PC-3 (cell line): ENCODE measurements at regions not wholly inside any gene's neighbourhood (a gene's known extent, or its start where the extent isn't known, plus 50 kb on each side); places are given as distances from the start of the nearest gene placed in this dataset.
A peak's percentile ranks its signal among the peaks of the same experiment; 100 is the strongest.
"Not testable (repeated sequence)": the region's sequence is repeated elsewhere in the genome, so short reads cannot be mapped to it uniquely, and the experiment has no call there.

Source experiments
- ATAC-seq: fragments of 200-7000 bp; cut with Tn5 transposase; 2 replicates; pipeline ENCODE4 v1.9.1; 2020; ENCODE audit warnings: mild to moderate bottlenecking, moderate library complexity
- BruUV-seq: library from RNA; stranded (reverse); fragments of 400-500 nt; replicated peaks from 2 replicates; lab custom pipeline; 2021; lab: Mats Ljungman, UMichigan
- CTCF ChIA-PET: fragments of 300-600 bp; sonication (Branson Sonifier 250); formaldehyde crosslinking; loops from one replicate; lab custom pipeline; 2022; ENCODE audit warnings: antibody characterized with exemption; lab: Charles Lee
- POLR2A ChIA-PET: fragments of 300-600 bp; sonication (Branson Sonifier 250); formaldehyde crosslinking; loops from one replicate; lab custom pipeline; 2022; ENCODE audit warnings: antibody characterized with exemption; ENCODE audit not compliant: unreplicated experiment; lab: Charles Lee
- DNase-seq: peaks from one replicate; pipeline ENCODE4 v3.0.0-alpha.2; 2015
- H2AFZ ChIP-seq: fragments of 300-600 bp; sonication (generic); 2 replicates; pipeline ENCODE4 v1.6.0; 2016; ENCODE audit warnings: antibody characterized with exemption, low read length
- H3F3A ChIP-seq: fragments of 300-600 bp; sonication (generic); one replicate; pipeline ENCODE4 v1.6.0; 2017; ENCODE audit warnings: antibody characterized with exemption, low read length, control low read depth, mild to moderate bottlenecking; ENCODE audit not compliant: unreplicated experiment
- H3K27ac ChIP-seq: fragments of 300-600 bp; sonication (generic); 2 replicates; pipeline ENCODE4 v1.5.1; 2016; ENCODE audit warnings: mild to moderate bottlenecking, low read length
- H3K27me3 ChIP-seq: fragments of 300-600 bp; sonication (generic); 2 replicates; pipeline ENCODE4 v1.6.1; 2016; ENCODE audit warnings: low read length, mixed read lengths
- H3K36me3 ChIP-seq: fragments of 300-600 bp; sonication (generic); 2 replicates; pipeline ENCODE4 v1.6.1; 2016; ENCODE audit warnings: low read depth, mixed run types, low read length, mixed read lengths
- H3K4me1 ChIP-seq: fragments of 300-600 bp; sonication (generic); 2 replicates; pipeline ENCODE4 v1.5.1; 2016; ENCODE audit warnings: low read length; ENCODE audit not compliant: insufficient read depth
- H3K4me2 ChIP-seq: fragments of 300-600 bp; sonication (generic); 2 replicates; pipeline ENCODE4 v1.6.0; 2016; ENCODE audit warnings: low read length
- H3K4me3 ChIP-seq: fragments of 300-600 bp; sonication (generic); 2 replicates; pipeline ENCODE4 v1.5.1; 2016; ENCODE audit warnings: mild to moderate bottlenecking, low read length, mixed read lengths
- H3K79me2 ChIP-seq: fragments of 300-600 bp; sonication (generic); 2 replicates; pipeline ENCODE4 v1.6.1; 2017; ENCODE audit warnings: low read length, mixed read lengths
- H3K9ac ChIP-seq: fragments of 300-600 bp; sonication (generic); 2 replicates; pipeline ENCODE4 v1.6.0; 2016; ENCODE audit warnings: mild to moderate bottlenecking, low read length
- H3K9me2 ChIP-seq: fragments of 300-600 bp; sonication (generic); replicated peaks from 2 replicates; pipeline ENCODE4 v1.6.1; 2016; ENCODE audit warnings: mixed run types, low read length, mixed read lengths
- H3K9me3 ChIP-seq: fragments of 300-600 bp; sonication (generic); 2 replicates; pipeline ENCODE4 v1.6.1; 2016; ENCODE audit warnings: low read length, mixed read lengths
- H4K20me1 ChIP-seq: fragments of 300-600 bp; sonication (generic); 2 replicates; pipeline ENCODE4 v1.6.1; 2016; ENCODE audit warnings: low read length, mixed read lengths
- intact Hi-C: fragments of 100-400 bp; cut with micrococcal nuclease; formaldehyde crosslinking; loops from 2 replicates; pipeline ENCODE4 v1.9.0; 2023
- TF ChIP-seq, protein P1 (sequence below): fragments of 300-600 bp; sonication (generic); conservative IDR thresholded peaks from 2 replicates; pipeline ENCODE4 v1.5.1; 2017; ENCODE audit warnings: antibody characterized with exemption, low read depth, mild to moderate bottlenecking, low read length

- H3K79me2 ChIP-seq, H3K9me3 ChIP-seq, H3K9ac ChIP-seq, H3K4me1 ChIP-seq, H3K27me3 ChIP-seq, H3K4me2 ChIP-seq, CTCF ChIA-PET, H3K27ac ChIP-seq, H2AFZ ChIP-seq, H4K20me1 ChIP-seq, H3K4me3 ChIP-seq, H3K36me3 ChIP-seq, ATAC-seq, POLR2A ChIA-PET, H3K9me2 ChIP-seq, H3F3A ChIP-seq, BruUV-seq: not testable (repeated sequence)
- peak; percentile 40 for DNase-seq
- intact Hi-C loops: loop anchor here (5.0 kb wide), 1 partner anchor 152 kb away; no protein-coding TSS in a partner anchor
- TF ChIP-seq, protein P1, sequence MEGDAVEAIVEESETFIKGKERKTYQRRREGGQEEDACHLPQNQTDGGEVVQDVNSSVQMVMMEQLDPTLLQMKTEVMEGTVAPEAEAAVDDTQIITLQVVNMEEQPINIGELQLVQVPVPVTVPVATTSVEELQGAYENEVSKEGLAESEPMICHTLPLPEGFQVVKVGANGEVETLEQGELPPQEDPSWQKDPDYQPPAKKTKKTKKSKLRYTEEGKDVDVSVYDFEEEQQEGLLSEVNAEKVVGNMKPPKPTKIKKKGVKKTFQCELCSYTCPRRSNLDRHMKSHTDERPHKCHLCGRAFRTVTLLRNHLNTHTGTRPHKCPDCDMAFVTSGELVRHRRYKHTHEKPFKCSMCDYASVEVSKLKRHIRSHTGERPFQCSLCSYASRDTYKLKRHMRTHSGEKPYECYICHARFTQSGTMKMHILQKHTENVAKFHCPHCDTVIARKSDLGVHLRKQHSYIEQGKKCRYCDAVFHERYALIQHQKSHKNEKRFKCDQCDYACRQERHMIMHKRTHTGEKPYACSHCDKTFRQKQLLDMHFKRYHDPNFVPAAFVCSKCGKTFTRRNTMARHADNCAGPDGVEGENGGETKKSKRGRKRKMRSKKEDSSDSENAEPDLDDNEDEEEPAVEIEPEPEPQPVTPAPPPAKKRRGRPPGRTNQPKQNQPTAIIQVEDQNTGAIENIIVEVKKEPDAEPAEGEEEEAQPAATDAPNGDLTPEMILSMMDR: peak; percentile 56
These were observed 75.9 kb upstream of the ZNF195 start for GRCh38 chr11:3454844-3455243.

DNA sequence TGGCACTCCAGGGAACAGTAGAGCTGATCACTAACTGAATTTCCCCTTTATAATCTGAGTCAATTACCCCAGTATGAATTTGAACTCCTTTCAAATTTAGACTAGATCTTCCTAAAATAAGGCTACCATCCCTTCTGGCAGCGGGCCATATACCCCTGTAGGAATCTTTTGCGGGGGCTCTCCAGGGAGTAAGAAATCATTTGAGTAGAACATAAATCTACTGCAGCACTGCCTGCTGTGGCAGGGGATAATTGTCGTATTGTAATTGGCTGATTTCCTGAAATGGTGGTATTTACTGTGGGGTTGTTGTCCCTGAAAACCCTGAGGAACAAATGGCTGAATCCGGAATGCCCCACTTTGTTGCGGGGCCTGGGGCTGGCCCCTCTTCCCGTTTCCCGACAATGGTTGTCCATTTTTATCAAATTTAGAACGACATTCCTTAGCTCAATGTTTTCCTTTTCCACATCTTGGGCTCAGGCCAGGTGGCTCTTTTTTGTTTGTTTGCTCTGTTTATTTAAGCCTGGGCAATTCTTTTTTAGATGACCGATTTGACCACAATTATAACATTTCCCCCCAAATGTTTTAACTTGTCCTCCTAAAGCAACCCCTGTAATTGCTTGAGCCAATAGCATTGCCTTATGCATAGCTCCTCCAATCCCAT, 74.8 kb upstream of the ZNF195 start:
- POLR2A ChIA-PET, ATAC-seq: not testable (repeated sequence)
- CTCF ChIA-PET: interaction anchor here (1.0 kb wide), 1 partner anchor 156 kb away, joined by 3 read pairs; no protein-coding TSS in a partner anchor

GRCh38 chr11:3450822-3451221, 71.9 kb upstream of the ZNF195 start:
- H3K79me2 ChIP-seq, DNase-seq, POLR2A ChIA-PET, CTCF ChIA-PET, ATAC-seq, H3K9me2 ChIP-seq, H3K36me3 ChIP-seq, H3F3A ChIP-seq, H3K4me1 ChIP-seq, H3K27ac ChIP-seq, H2AFZ ChIP-seq, H3K27me3 ChIP-seq, H3K4me3 ChIP-seq, H3K9me3 ChIP-seq, H3K4me2 ChIP-seq, BruUV-seq, H4K20me1 ChIP-seq, H3K9ac ChIP-seq: not testable (repeated sequence)
- intact Hi-C loops: loop anchor here (5.0 kb wide), 1 partner anchor 156 kb away; no protein-coding TSS in a partner anchor

More for the DNA sequence above, 74.8 kb upstream of the ZNF195 start:
- intact Hi-C loops: loop anchor here (5.0 kb wide), 1 partner anchor 154 kb away; no protein-coding TSS in a partner anchor
- not testable (repeated sequence) for H3K4me2 ChIP-seq, H3K4me1 ChIP-seq, H3K79me2 ChIP-seq, H3K9me2 ChIP-seq, DNase-seq, H3K36me3 ChIP-seq, H3F3A ChIP-seq, H4K20me1 ChIP-seq, H2AFZ ChIP-seq, H3K4me3 ChIP-seq, H3K27me3 ChIP-seq, H3K9ac ChIP-seq, H3K9me3 ChIP-seq, BruUV-seq, H3K27ac ChIP-seq

GRCh38 chr11:3445535-3445934, 66.6 kb upstream of the ZNF195 start:
- H3K36me3 ChIP-seq, DNase-seq, H4K20me1 ChIP-seq, intact Hi-C loops, H2AFZ ChIP-seq, H3F3A ChIP-seq, H3K9me3 ChIP-seq, H3K79me2 ChIP-seq, ATAC-seq, H3K27me3 ChIP-seq, H3K9me2 ChIP-seq, BruUV-seq, CTCF ChIA-PET, H3K4me1 ChIP-seq, H3K9ac ChIP-seq, H3K27ac ChIP-seq, H3K4me2 ChIP-seq, H3K4me3 ChIP-seq, POLR2A ChIA-PET: not testable (repeated sequence)

GRCh38 chr11:3444420-3444744, 65.4 kb upstream of the ZNF195 start:
- H3K4me1 ChIP-seq, H3K27ac ChIP-seq, H3K36me3 ChIP-seq, H3K27me3 ChIP-seq, H4K20me1 ChIP-seq, BruUV-seq, H3K4me2 ChIP-seq, intact Hi-C loops, CTCF ChIA-PET, DNase-seq, H3K9ac ChIP-seq, POLR2A ChIA-PET, H2AFZ ChIP-seq, H3F3A ChIP-seq, ATAC-seq, H3K4me3 ChIP-seq, H3K9me2 ChIP-seq, H3K79me2 ChIP-seq, H3K9me3 ChIP-seq: not testable (repeated sequence)

GRCh38 chr11:3443700-3444419, 64.9 kb upstream of the ZNF195 start:
- H3F3A ChIP-seq, H3K79me2 ChIP-seq, H3K36me3 ChIP-seq, H3K4me3 ChIP-seq, H2AFZ ChIP-seq, H3K9ac ChIP-seq, intact Hi-C loops, DNase-seq, H3K9me3 ChIP-seq, H4K20me1 ChIP-seq, POLR2A ChIA-PET, CTCF ChIA-PET, BruUV-seq, H3K27me3 ChIP-seq, H3K27ac ChIP-seq, H3K4me2 ChIP-seq, H3K4me1 ChIP-seq, ATAC-seq, H3K9me2 ChIP-seq: not testable (repeated sequence)
